H1 (cell line): ENCODE measurements at regions not wholly inside any gene's neighbourhood (a gene's known extent, or its start where the extent isn't known, plus 50 kb on each side); places are given as distances from the start of the nearest gene placed in this dataset.

Experiments used
- CHD7 ChIP-seq: fragments of 300-600 bp; sonication (generic); IDR thresholded peaks from 2 replicates; pipeline ENCODE4 v1.7.1; 2012; ENCODE audit warnings: low read length, moderate library complexity, mild to moderate bottlenecking, inconsistent platforms; ENCODE audit not compliant: insufficient replicate concordance
- GABPA ChIP-seq: IDR thresholded peaks from 2 replicates; pipeline ENCODE4 v1.6.1; 2011; ENCODE audit warnings: mild to moderate bottlenecking, low read length, moderate library complexity, borderline replicate concordance; ENCODE audit not compliant: insufficient read depth
- MAX ChIP-seq: IDR thresholded peaks from 2 replicates; pipeline ENCODE4 v1.6.1; 2012; ENCODE audit warnings: inconsistent platforms

- TF ChIP-seq MAX (no peak), GABPA (no peak), CHD7 (no peak)
Measured at GRCh38 chr22:44566911-44567310, 68.9 kb upstream of the RTL6 start (continued).
